K562 (cell line): ENCODE measurements at regions not wholly inside any gene's neighbourhood (a gene's known extent, or its start where the extent isn't known, plus 50 kb on each side); places are given as distances from the start of the nearest gene placed in this dataset.

Experiments used
- CREM ChIP-seq: IDR thresholded peaks from 2 replicates; pipeline ENCODE4 v1.6.1; 2014; ENCODE audit warnings: antibody characterized with exemption, low read depth
- CTBP1 ChIP-seq: fragments of 450-650 bp; IDR thresholded peaks from 2 replicates; pipeline ENCODE4 v1.6.1; 2016; ENCODE audit warnings: borderline replicate concordance
- FIP1L1 ChIP-seq: fragments of 200-400 bp; formaldehyde crosslinking; IDR thresholded peaks from 2 replicates; pipeline ENCODE4 v1.6.1; 2018; ENCODE audit warnings: mild to moderate bottlenecking, low read depth, low read length; ENCODE audit not compliant: poor library complexity, severe bottlenecking
- FOXJ2 ChIP-seq: fragments of 200-800 bp; sonication (Bioruptor generic); IDR thresholded peaks from 2 replicates; pipeline ENCODE4 v1.6.1; 2016; ENCODE audit warnings: missing genetic modification characterization, missing compliant biosample characterization
- REST ChIP-seq, 2 experiments: fragments of 450-650 bp; formaldehyde crosslinking in 1 of 2; IDR thresholded peaks; 2 replicates each; pipeline versions ENCODE4 v1.4.0 to v1.6.1; 2014 to 2020; ENCODE audit warnings: mild to moderate bottlenecking in 2 of 2, borderline replicate concordance in 1 of 2, low read depth in 1 of 2
- SMC3 ChIP-seq: conservative IDR thresholded peaks from 2 replicates; pipeline ENCODE4 v1.6.1; 2011; ENCODE audit warnings: low read depth, low read length, improper control_type of control experiment; ENCODE audit not compliant: insufficient read depth
- SNIP1 ChIP-seq: fragments of 450-650 bp; IDR thresholded peaks from 2 replicates; pipeline ENCODE4 v1.7.1; 2017; ENCODE audit warnings: low read depth, mild to moderate bottlenecking
- STAG1 ChIP-seq: sonication (generic); formaldehyde crosslinking; IDR thresholded peaks from 2 replicates; pipeline ENCODE4 v1.5.0; 2020; ENCODE audit warnings: missing genetic modification reagents, borderline replicate concordance

DNA sequence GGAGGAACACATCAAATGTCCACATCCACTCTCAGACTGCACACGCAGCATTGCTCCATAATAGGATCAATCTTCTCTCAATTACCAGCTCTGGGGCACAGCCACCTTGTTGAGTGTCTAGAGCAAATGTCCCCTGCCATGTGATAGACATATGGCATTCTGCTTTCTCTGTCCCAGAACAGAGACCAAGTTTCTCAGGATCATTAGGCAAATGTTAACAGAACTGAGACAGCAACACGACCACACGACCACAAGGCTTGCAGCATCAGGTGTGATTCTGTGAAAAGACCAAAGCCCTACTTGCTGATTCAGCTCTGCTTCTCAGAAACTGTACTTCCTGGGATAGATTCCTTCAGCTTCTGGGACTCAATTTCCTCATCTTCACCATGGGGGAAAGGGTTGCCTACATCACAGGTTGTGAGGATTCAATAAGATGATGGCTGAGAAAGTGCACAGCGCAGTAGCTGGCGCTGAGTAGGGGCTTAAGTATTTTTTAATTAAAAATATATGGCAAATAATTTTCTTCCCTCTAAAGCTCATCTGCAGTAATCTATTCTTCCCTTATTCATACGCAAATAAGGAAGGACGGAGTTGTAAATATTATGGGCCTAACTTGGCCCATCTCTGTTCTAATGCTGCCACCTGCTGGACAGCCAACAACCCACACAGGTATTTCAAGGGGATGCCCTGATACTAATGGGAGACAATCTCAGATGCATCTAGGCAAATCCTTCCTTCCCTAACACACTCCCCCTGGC, 54.3 kb upstream of the USP47 start (continued):
- TF ChIP-seq FOXJ2 (tag): no peak
- TF ChIP-seq FIP1L1: no peak
- peak; percentile 78; the same call in 1 of the 2 replicates for TF ChIP-seq REST (IDR thresholded peaks at IDR 0.05; ENCODE audit: borderline replicate concordance)
- TF ChIP-seq REST (CRISPR knock-in tag; IDR thresholded peaks at IDR 0.05; ENCODE audit: low read depth): no peak
- TF ChIP-seq STAG1 (CRISPR knock-in tag): peak; percentile 77; the same call in 1 of the 2 replicates
- peak; percentile 34; the same call in 1 of the 2 replicates for TF ChIP-seq CTBP1
- no peak for TF ChIP-seq CREM
- TF ChIP-seq SMC3: peak; percentile 81
- TF ChIP-seq SNIP1: no peak
